HUES48 (cell line): ENCODE measurements at regions not wholly inside any gene's neighbourhood (a gene's known extent, or its start where the extent isn't known, plus 50 kb on each side); places are given as distances from the start of the nearest gene placed in this dataset.

ENCODE experiments used
- H3K27ac ChIP-seq: one replicate; pipeline ENCODE4 v1.7.0; 2013; ENCODE audit warnings: low read depth, low read length, inconsistent platforms
- H3K27me3 ChIP-seq: 2 replicates; pipeline ENCODE4 v1.6.1; 2013; ENCODE audit warnings: mild to moderate bottlenecking, low read length; ENCODE audit not compliant: control insufficient read depth, insufficient read depth
- H3K36me3 ChIP-seq: 2 replicates; pipeline ENCODE4 v1.6.1; 2013; ENCODE audit warnings: low read length; ENCODE audit not compliant: control insufficient read depth, insufficient read depth
- H3K4me1 ChIP-seq: 2 replicates; pipeline ENCODE4 v1.6.1; 2013; ENCODE audit warnings: mild to moderate bottlenecking, low read length; ENCODE audit not compliant: control insufficient read depth, insufficient read depth
- H3K4me3 ChIP-seq: 2 replicates; pipeline ENCODE4 v1.5.1; 2013; ENCODE audit warnings: mild to moderate bottlenecking, low read depth, low read length
- H3K9ac ChIP-seq: 2 replicates; pipeline ENCODE4 v1.6.1; 2013; ENCODE audit warnings: mild to moderate bottlenecking, low read depth, low read length, moderate library complexity
- H3K9me3 ChIP-seq: 2 replicates; pipeline ENCODE4 v1.6.1; 2013; ENCODE audit warnings: low read length; ENCODE audit not compliant: control insufficient read depth, insufficient read depth

DNA sequence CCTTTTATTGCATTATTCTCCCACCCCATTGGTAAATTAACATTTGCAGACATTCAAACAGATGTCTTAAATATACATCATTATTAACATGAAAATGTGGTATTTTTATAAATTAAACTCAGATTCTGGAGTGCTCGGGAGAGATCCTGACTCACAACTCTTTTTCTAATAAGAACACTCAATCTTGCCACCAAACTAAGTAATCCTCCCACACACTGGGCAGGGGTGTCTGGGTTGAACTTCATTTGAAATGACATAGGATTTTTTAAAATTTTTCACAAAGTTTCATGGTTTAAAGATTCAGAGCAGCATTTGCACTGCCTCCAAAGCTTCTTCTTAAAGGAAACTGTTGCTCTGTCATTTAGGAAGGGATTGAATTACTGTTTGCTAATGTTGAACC, 754.3 kb downstream of the MECOM start:
- H3K27me3 ChIP-seq: no peaks in the 10 kb centered on the region
- H3K27ac ChIP-seq: no peak overlapping the region
- no peaks in the 10 kb centered on the region for H3K4me1 ChIP-seq
- H3K4me3 ChIP-seq: no peak overlapping the region
- no peaks in the 10 kb centered on the region for H3K36me3 ChIP-seq
- no peak overlapping the region for H3K9ac ChIP-seq
- no peaks in the 10 kb centered on the region for H3K9me3 ChIP-seq

DNA sequence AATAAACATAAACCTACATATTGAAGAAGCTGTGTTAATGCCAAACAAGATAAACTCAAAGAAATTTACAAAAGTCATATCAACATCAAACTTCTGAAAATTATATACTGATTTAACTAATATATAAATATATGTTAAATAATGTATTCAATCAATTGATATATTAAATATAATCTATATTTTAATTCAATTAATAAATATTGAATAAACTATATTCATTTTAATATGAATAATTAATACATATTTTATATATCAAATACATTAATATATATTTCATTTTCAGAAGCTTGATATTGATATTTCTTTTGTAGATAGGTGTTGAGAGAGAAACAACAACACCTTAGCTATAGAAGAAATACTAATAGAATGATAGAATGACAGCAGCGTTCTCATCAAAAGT, 768.1 kb downstream of the MECOM start:
- peaks cover 11% of the 10 kb centered on the region for H3K9me3 ChIP-seq
- H3K27ac ChIP-seq: no peak overlapping the region
- no peak overlapping the region for H3K4me3 ChIP-seq
- no peaks in the 10 kb centered on the region for H3K27me3 ChIP-seq
- no peaks in the 10 kb centered on the region for H3K4me1 ChIP-seq
- H3K9ac ChIP-seq: no peak overlapping the region
- no peaks in the 10 kb centered on the region for H3K36me3 ChIP-seq

DNA sequence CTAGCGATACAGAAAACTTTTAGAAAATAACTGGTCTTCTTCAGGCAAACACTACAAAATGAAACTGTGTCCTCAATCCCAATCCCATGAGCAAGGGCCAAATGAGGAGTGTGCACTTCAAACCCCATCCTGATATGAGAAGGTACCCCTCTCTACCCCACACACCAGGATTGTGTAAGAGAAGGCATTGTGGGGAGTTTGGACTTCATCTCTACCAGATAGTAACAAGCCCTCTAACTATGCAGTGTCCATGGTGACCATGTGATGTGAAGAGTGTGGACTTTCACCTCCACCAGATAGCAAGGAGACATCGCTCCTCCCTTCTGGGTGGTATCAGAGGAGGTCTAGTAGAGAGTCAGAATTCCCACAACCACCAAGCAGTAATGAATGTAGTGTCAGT, 769.3 kb downstream of the MECOM start:
- H3K4me3 ChIP-seq: no peak overlapping the region
- no peaks in the 10 kb centered on the region for H3K27me3 ChIP-seq
- peaks cover 11% of the 10 kb centered on the region for H3K9me3 ChIP-seq
- no peaks in the 10 kb centered on the region for H3K36me3 ChIP-seq
- no peak overlapping the region for H3K27ac ChIP-seq
- H3K4me1 ChIP-seq: no peaks in the 10 kb centered on the region
- no peak overlapping the region for H3K9ac ChIP-seq

DNA sequence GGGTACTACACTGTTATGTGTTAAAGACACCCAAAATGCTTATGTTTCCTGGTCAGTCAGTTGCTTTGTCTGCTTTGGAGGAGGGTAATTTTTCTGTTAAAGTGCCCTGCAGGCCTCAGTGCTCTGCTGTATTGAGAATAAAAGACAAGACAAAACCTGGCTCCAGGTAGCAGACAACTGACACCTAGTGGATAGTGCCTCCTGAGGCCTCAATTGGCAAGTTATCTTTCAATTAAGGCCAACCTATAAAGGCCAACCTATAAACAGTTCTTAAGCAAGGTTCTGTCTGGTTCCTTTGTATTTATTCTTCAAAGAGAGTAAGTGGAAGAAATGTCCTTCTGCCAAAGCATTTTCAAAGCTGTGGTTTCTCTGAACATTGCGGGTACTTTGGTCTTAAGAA, 773.8 kb downstream of the MECOM start:
- H3K27ac ChIP-seq: no peak overlapping the region
- no peaks in the 10 kb centered on the region for H3K9me3 ChIP-seq
- no peaks in the 10 kb centered on the region for H3K4me1 ChIP-seq
- no peak overlapping the region for H3K4me3 ChIP-seq
- H3K36me3 ChIP-seq: no peaks in the 10 kb centered on the region
- H3K9ac ChIP-seq: no peak overlapping the region
- no peaks in the 10 kb centered on the region for H3K27me3 ChIP-seq

DNA sequence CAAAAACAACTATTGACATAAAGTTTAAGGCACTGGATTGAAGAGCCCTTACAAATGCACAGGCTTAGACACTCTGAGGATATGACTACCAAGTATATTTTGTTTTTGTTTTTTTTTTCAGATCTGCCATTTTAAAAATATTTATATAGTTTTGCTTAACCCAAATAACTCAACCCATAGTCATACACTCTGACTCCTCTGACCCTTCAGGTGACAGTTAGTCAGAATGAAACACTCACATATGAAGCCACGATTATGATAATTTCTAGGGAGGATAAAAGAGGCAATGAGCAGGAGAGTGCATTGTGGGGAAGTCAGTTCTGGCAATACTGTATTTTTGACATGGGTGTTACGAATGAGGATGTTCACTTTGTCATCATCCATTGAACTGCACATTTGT, 774.7 kb downstream of the MECOM start:
- Histone ChIP-seq H3K36me3 (no peaks in the 10 kb centered on the region), H3K9ac (no peak overlapping the region), H3K4me3 (no peak overlapping the region), H3K4me1 (no peaks in the 10 kb centered on the region), H3K27ac (no peak overlapping the region), H3K9me3 (no peaks in the 10 kb centered on the region), H3K27me3 (no peaks in the 10 kb centered on the region)

DNA sequence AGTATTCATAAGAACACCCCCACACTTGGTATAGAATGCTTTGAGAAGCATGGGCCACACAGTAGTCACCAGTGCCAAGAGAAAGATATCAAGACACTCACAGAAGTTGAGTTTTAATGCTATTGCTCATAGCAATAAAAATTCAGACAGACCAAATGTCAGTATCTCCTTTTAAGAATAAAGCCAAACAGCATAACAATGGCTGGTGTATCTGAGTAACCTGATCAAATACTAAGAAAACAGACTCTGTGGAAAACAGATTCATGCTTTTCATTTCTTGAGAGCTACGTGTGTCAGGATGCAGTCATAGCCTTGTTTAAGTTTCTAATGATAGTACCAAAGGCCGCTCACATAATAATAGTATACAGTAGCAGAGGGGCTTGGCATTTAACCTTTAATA, 778.5 kb downstream of the MECOM start:
- H3K9ac ChIP-seq: no peak overlapping the region
- H3K27ac ChIP-seq: no peak overlapping the region
- 0 out of 2 replicates have a peak, but pooled peaks cover 7% of the 10 kb centered on the region for H3K4me1 ChIP-seq
- no peaks in the 10 kb centered on the region for H3K36me3 ChIP-seq
- H3K4me3 ChIP-seq: no peak overlapping the region
- no peaks in the 10 kb centered on the region for H3K9me3 ChIP-seq
- H3K27me3 ChIP-seq: no peaks in the 10 kb centered on the region

DNA sequence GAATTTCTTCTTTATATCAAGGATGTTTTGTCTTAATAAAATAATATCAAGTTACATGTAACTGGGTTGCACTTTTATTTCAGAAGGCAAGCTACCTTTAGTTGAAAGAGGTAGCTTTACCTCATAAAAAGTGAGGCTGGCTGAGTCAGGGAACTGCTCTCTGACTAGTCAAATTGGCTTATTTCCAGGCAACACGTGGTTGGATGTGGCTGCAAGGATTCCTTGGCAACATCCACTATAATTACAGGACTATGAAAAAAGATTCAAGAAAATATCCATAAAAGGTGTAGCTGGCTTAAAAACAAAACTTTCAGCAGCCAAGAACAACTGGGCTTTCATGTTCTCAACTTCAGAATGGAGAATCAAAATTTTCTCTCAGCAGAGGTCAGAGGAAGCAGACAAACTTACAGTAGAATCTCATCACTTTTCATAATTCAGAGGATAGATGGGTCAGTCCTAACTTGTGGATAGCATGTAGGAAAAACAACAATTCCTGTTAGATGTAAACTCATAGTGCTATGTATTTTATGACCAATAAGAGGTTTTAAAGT, 779.1 kb downstream of the MECOM start:
- Histone ChIP-seq H3K4me1 (0 out of 2 replicates have a peak, but pooled peaks cover 7% of the 10 kb centered on the region), H3K9me3 (no peaks in the 10 kb centered on the region), H3K27me3 (no peaks in the 10 kb centered on the region), H3K36me3 (no peaks in the 10 kb centered on the region), H3K9ac (no peak overlapping the region), H3K4me3 (no peak overlapping the region), H3K27ac (no peak overlapping the region)

DNA sequence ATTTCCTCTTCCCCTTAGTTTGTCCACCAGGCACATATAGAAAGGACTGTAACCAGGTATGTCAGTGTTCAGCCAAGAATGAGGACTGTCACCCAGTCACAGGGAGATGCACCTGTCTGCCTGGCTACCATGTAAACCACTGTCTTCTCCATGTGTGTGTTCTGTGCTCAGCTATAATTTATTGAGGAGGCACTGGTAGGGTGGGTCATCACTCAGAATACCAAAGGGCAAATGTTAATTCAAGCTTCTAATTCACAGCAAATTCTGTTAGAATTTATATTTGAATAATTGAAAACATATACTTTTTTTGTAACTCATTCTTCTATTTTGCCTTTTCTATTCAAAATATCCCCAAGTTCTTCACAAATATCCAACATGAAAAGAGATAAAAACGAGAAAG, 780.4 kb downstream of the MECOM start:
- Histone ChIP-seq H3K4me1 (peaks cover 14% of the 10 kb centered on the region), H3K9ac (no peak overlapping the region), H3K36me3 (no peaks in the 10 kb centered on the region), H3K27me3 (no peaks in the 10 kb centered on the region), H3K4me3 (no peak overlapping the region), H3K9me3 (no peaks in the 10 kb centered on the region), H3K27ac (no peak overlapping the region)

DNA sequence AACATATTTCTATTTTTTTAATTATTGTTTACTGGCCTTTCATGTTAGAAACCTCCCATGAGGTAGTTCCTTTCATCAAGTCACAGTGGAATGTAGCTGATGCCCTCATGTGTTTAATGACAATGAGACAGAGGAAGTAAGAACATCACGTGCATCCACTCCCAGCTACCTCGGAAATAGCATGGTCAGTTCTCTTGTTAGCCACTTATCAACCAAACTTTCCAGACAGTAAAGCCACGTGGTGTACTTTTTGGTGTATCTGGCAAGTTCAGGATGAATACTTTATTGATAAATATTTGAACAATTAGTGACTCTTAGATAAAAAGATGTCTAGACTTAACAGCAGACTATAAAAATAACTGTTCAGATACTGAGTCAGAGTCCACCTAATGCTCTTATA, 781.7 kb downstream of the MECOM start:
- Histone ChIP-seq H3K27ac (no peak overlapping the region), H3K9ac (no peak overlapping the region), H3K9me3 (no peaks in the 10 kb centered on the region), H3K4me1 (peaks cover 27% of the 10 kb centered on the region), H3K27me3 (no peaks in the 10 kb centered on the region), H3K4me3 (no peak overlapping the region), H3K36me3 (no peaks in the 10 kb centered on the region)

DNA sequence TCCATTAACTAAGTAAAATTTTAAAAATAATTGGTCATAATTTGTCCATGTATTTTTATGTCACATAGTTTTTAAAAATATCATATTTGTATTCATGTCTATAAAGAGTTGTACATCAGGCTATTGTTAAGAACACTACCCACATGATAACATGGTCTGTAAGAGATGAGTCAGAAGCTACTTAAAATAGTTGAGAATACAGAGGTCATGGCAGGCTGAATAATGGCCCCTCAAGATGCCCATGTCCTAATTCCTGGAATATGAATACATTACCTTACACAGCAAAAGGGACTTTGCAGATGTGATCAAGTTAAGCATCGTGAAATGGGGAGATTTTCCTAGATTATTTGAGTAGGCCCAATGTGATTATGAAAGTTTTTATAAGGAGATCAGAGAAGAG, 782.9 kb upstream of the GOLIM4 start:
- Histone ChIP-seq H3K27me3 (no peaks in the 10 kb centered on the region), H3K9me3 (no peaks in the 10 kb centered on the region), H3K4me3 (no peak overlapping the region), H3K36me3 (no peaks in the 10 kb centered on the region), H3K27ac (no peak overlapping the region), H3K4me1 (peaks cover 32% of the 10 kb centered on the region), H3K9ac (no peak overlapping the region)

DNA sequence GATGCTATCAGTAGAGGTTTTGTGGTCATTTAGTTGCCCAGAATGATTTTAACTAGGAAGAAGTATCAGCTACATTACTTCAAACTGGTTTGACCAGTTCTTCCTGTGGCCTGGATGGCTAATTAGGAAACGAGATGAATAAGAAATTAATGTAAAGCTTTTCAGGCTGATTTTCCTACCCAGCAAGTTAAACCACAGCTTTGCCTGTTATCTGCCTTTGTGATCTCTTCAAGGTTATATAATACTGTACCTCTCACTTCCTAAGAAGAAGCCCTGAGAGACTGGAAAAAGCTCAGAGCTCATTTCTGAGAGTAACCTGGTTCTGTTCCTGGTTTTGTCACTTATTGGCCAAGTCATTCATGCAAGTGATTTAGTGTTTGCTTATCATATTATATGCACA, 782.2 kb upstream of the GOLIM4 start:
- Histone ChIP-seq H3K4me3 (no peak overlapping the region), H3K27ac (no peak overlapping the region), H3K9ac (no peak overlapping the region), H3K4me1 (peaks cover 32% of the 10 kb centered on the region), H3K27me3 (no peaks in the 10 kb centered on the region), H3K9me3 (no peaks in the 10 kb centered on the region), H3K36me3 (no peaks in the 10 kb centered on the region)
